ENCODE measurements at regions not wholly inside any gene's neighbourhood (a gene's known extent, or its start where the extent isn't known, plus 50 kb on each side); places are given as distances from the start of the nearest gene placed in this dataset.

GRCh38 chr2:2694746-2695145 is 363.7 kb upstream of the MYT1L start:
- no peak for DNase-seq (ENCODE audit: low read depth in 2 of 2)

DNA sequence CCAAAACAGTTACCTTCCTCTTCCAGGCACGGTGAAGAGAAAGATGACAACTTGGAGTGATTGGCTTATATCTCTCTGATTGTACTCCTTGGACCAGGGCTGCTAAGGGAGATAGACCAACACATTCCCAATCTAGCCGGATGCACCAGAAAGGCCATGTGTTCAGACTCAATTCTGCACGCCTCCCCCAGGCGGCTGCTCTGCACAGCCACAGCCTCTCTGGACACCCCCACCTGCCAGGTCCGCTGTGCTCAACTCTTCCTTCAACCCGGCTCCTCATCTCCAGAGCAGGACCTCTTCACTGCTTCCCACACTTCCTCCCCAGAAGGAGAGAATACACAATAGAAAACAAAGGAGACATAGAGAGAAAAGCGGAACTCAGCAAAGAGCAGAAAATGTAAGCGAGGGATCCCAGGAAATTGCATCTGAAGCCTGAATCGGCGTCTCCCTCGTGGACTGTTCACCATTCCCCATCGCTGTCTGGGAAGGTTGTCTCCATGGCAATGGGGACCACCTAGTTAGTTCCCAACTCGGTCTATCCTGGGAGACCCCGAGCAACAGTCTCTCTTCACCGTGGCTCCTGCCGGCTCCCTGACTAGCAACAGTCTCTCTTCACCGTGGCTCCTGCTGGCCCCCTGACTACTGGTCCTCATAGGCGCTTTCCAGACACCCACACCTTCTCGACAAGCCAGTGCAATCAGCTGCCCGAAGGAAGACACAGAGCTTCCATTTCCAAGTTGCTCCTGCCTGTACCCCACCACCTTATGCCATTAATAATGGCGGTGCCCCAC is 361.7 kb upstream of the MYT1L start:
- no peak for DNase-seq (ENCODE audit: low read depth in 2 of 2)

GRCh38 chr2:2691419-2691818 is 360.3 kb upstream of the MYT1L start:
- no peak for DNase-seq (ENCODE audit: low read depth in 2 of 2)

DNA sequence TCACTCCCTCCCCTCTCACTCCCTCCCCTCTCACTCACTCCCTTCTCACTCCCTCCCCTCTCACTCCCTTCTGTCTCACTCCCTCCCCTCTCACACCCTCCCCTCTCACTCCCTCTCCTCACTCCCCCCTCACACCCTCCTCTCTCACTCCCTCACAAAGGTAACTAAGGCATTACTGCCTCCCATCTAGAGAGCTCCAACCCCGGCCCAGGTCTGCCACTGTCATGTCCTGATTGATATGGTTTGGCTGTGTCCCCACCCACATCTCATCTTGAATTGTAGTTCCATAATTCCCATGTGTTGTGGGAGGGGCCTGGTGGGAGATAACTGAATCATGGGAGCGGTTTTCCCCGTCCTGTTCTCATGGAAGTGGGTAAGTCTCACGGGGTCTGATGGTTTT is 359.9 kb upstream of the MYT1L start:
- DNase-seq (ENCODE audit: low read depth in 2 of 2) = no peak

- DNase-seq (ENCODE audit: low read depth in 2 of 2) = no peak
Observed at GRCh38 chr2:2689306-2689705, 358.2 kb upstream of the MYT1L start.

- DNase-seq (ENCODE audit: low read depth in 2 of 2) = no peak
Observed at GRCh38 chr2:2688254-2688653, 357.2 kb upstream of the MYT1L start.

GRCh38 chr2:2687745-2688144 is 356.7 kb upstream of the MYT1L start:
- DNase-seq (ENCODE audit: low read depth in 2 of 2) = no peak

- no peak for DNase-seq (ENCODE audit: low read depth in 2 of 2)
Observed at GRCh38 chr2:2686222-2686621, 355.1 kb upstream of the MYT1L start.

- no peak for DNase-seq (ENCODE audit: low read depth in 2 of 2)
Observed at GRCh38 chr2:2683606-2684224, 352.6 kb upstream of the MYT1L start.

GRCh38 chr2:2682700-2683342 is 351.7 kb upstream of the MYT1L start:
- DNase-seq (ENCODE audit: low read depth in 2 of 2) = no peak

GRCh38 chr2:2681711-2682251 is 350.7 kb upstream of the MYT1L start:
- DNase-seq (ENCODE audit: low read depth in 2 of 2) = no peak

GRCh38 chr2:2681085-2681484 is 350.0 kb upstream of the MYT1L start:
- no peak for DNase-seq (ENCODE audit: low read depth in 2 of 2)

GRCh38 chr2:2674831-2675230 is 343.8 kb upstream of the MYT1L start:
- DNase-seq (ENCODE audit: low read depth in 2 of 2) = no peak

- no peak for DNase-seq (ENCODE audit: low read depth in 2 of 2)
Observed at GRCh38 chr2:2673406-2673805, 342.3 kb upstream of the MYT1L start.

- DNase-seq (ENCODE audit: low read depth in 2 of 2) = no peak
Observed at GRCh38 chr2:2672249-2672648, 341.2 kb upstream of the MYT1L start.

GRCh38 chr2:2671826-2672225 is 340.8 kb upstream of the MYT1L start:
- DNase-seq (ENCODE audit: low read depth in 2 of 2) = no peak

- no peak for DNase-seq (ENCODE audit: low read depth in 2 of 2)
Observed at GRCh38 chr2:2669316-2669715, 338.2 kb upstream of the MYT1L start.

- no peak for DNase-seq (ENCODE audit: low read depth in 2 of 2)
Observed at GRCh38 chr2:2668681-2669265, 337.7 kb upstream of the MYT1L start.

- no peak for DNase-seq (ENCODE audit: low read depth in 2 of 2)
Observed at GRCh38 chr2:2667690-2668089, 336.6 kb upstream of the MYT1L start.

DNA sequence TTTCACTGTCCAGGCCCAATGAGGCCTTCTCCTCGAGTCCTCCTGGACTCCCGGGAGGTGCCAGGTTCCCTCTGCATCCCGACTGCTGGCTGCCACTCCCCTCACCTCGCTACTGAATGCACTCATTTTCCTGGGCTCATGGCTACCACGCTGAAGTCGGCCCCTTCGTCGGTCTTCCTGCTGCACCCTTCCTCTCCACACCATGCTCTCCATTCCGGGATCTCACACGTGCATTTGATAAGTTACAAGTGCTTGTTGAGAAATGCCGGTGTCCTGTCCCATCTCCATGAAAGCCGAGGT is 334.7 kb upstream of the MYT1L start:
- no peak for DNase-seq (ENCODE audit: low read depth in 2 of 2)

GRCh38 chr2:2664989-2665833 is 334.1 kb upstream of the MYT1L start:
- no peak for DNase-seq (ENCODE audit: low read depth in 2 of 2)
